Aorta (tissue), 5 donors: ENCODE measurements at regions not wholly inside any gene's neighbourhood (a gene's known extent, or its start where the extent isn't known, plus 50 kb on each side); places are given as distances from the start of the nearest gene placed in this dataset.

ENCODE experiments used
- ATAC-seq: fragments of 200-7000 bp; cut with Tn5 transposase; one replicate; pipeline ENCODE4 v1.9.1; 2022; ENCODE audit warnings: moderate library complexity; ENCODE audit not compliant: low FRiP score
- DNase-seq, 2 donors: peaks; one replicate each; pipeline ENCODE4 v3.0.0-alpha.2; 2020
- H3K27ac ChIP-seq, 2 donors: one replicate each; pipeline ENCODE4 v1.5.1; 2013; ENCODE audit warnings: low read length in 2 of 2, mild to moderate bottlenecking in 2 of 2, moderate library complexity in 2 of 2, control low read depth in 1 of 2, inconsistent platforms in 1 of 2, low read depth in 1 of 2
- H3K27me3 ChIP-seq, 2 donors: one replicate each; pipeline ENCODE4 v1.6.1; 2013; ENCODE audit warnings: control low read depth in 1 of 2, low read length in 1 of 2, mild to moderate bottlenecking in 1 of 2, moderate library complexity in 1 of 2; ENCODE audit not compliant: insufficient read depth in 2 of 2, control insufficient read depth in 1 of 2
- H3K36me3 ChIP-seq, 2 donors: one replicate each; pipeline ENCODE4 v1.6.1; 2013; ENCODE audit warnings: control low read depth in 1 of 2, low read length in 1 of 2, mild to moderate bottlenecking in 1 of 2; ENCODE audit not compliant: insufficient read depth in 2 of 2, control insufficient read depth in 1 of 2
- H3K4me1 ChIP-seq, 2 donors: one replicate each; pipeline ENCODE4 v1.6.1; 2013; ENCODE audit warnings: low read length in 2 of 2, control low read depth in 1 of 2, mild to moderate bottlenecking in 1 of 2, moderate library complexity in 1 of 2; ENCODE audit not compliant: insufficient read depth in 2 of 2, control insufficient read depth in 1 of 2
- H3K4me3 ChIP-seq, 2 donors: one replicate each; pipeline ENCODE4 v1.5.1; 2013; ENCODE audit warnings: low read length in 2 of 2, control low read depth in 1 of 2, mild to moderate bottlenecking in 1 of 2
- H3K9me3 ChIP-seq: one replicate; pipeline ENCODE4 v1.6.1; 2013; ENCODE audit warnings: mild to moderate bottlenecking, low read length; ENCODE audit not compliant: control insufficient read depth
- WGBS, 2 donors: extraction: QIAGEN DNeasy Blood & Tissue Kit; methylation state at CpG; one replicate each; pipeline ENCODE4 v1.1.7; 2013; 5-methylcytosine and 5-hydroxymethylcytosine counted together
- intact Hi-C, 2 donors: fragments of 100-400 bp; cut with DNase I; formaldehyde crosslinking; loops; one replicate each; pipeline versions ENCODE4 v1.14.2 to v1.15.0; 2022
- donor health status: healthy with polysubstance abuse.
- donor health status: Bipolar disorder and iron deficiency.
- donor health status: DM: no; HTN: no; CAD: no.
- donor health status: DM: no; HTN: no; CAD: no.
- donor health status: DM: yes; HTN: yes; CAD: no.

- Histone ChIP-seq H3K4me1 (no peaks in the 10 kb centered on the region), H3K27ac (no peak overlapping the region), H3K9me3 (no peaks in the 10 kb centered on the region), H3K36me3 (no peaks in the 10 kb centered on the region), H3K4me3 (no peak overlapping the region), H3K27me3 (no peaks in the 10 kb centered on the region)
- ATAC-seq (no peak), DNase-seq (no peak)
- intact Hi-C loops, result no loop called here
- WGBS, 2 donors, result 77% methylated on average over 4 of the region's 4 CpGs
These were observed 532.4 kb upstream of the ITGA1 start for GRCh38 chr5:52255308-52255707.

- no peaks in the 10 kb centered on the region for H3K9me3 ChIP-seq
- no peak for DNase-seq
These were observed 524.9 kb upstream of the ITGA1 start for GRCh38 chr5:52262844-52263243.

GRCh38 chr5:52269401-52269800, 518.3 kb upstream of the ITGA1 start:
- 75 to 83% methylated on average over 1 of the region's 1 CpG for WGBS, 2 donors
- Histone ChIP-seq H3K36me3 (no peaks in the 10 kb centered on the region), H3K9me3 (no peaks in the 10 kb centered on the region), H3K4me3 (no peak overlapping the region), H3K4me1 (no peaks in the 10 kb centered on the region), H3K27me3 (no peaks in the 10 kb centered on the region), H3K27ac (no peak overlapping the region)
- intact Hi-C loops, result no loop called here
- DNase-seq, result no peak
- ATAC-seq, result no peak

More at GRCh38 chr5:52262844-52263243, 524.9 kb upstream of the ITGA1 start:
- intact Hi-C loops, result no loop called here
- no peaks in the 10 kb centered on the region for H3K4me1 ChIP-seq
- no peak overlapping the region for H3K4me3 ChIP-seq
- ATAC-seq, result no peak
- H3K36me3 ChIP-seq, result no peaks in the 10 kb centered on the region
- WGBS, 2 donors, result 72 to 73% methylated on average over 3 of the region's 3 CpGs
- no peak overlapping the region for H3K27ac ChIP-seq
- H3K27me3 ChIP-seq, result no peaks in the 10 kb centered on the region

GRCh38 chr5:52269859-52270258, 517.9 kb upstream of the ITGA1 start:
- no peaks in the 10 kb centered on the region for H3K9me3 ChIP-seq
- no peak overlapping the region for H3K4me3 ChIP-seq
- DNase-seq (no peak), ATAC-seq (no peak)
- intact Hi-C loops, result no loop called here
- no peaks in the 10 kb centered on the region for H3K4me1 ChIP-seq
- no peak overlapping the region for H3K27ac ChIP-seq
- H3K36me3 ChIP-seq, result no peaks in the 10 kb centered on the region
- WGBS, 2 donors, result 31 to 45% methylated on average over 4 of the region's 4 CpGs
- no peaks in the 10 kb centered on the region for H3K27me3 ChIP-seq

GRCh38 chr5:52275639-52276038, 512.1 kb upstream of the ITGA1 start:
- Histone ChIP-seq H3K9me3 (no peaks in the 10 kb centered on the region), H3K4me1 (no peaks in the 10 kb centered on the region), H3K27me3 (no peaks in the 10 kb centered on the region), H3K27ac (no peak overlapping the region), H3K36me3 (no peaks in the 10 kb centered on the region), H3K4me3 (no peak overlapping the region)
- intact Hi-C loops, result no loop called here
- DNase-seq (no peak), ATAC-seq (no peak)

GRCh38 chr5:52277101-52277500, 510.6 kb upstream of the ITGA1 start:
- Histone ChIP-seq H3K36me3 (no peaks in the 10 kb centered on the region), H3K27ac (no peak overlapping the region), H3K27me3 (no peaks in the 10 kb centered on the region), H3K9me3 (no peaks in the 10 kb centered on the region), H3K4me3 (no peak overlapping the region), H3K4me1 (no peaks in the 10 kb centered on the region)
- WGBS, 2 donors, result 83 to 100% methylated on average over 2 of the region's 2 CpGs
- intact Hi-C loops, result no loop called here
- ATAC-seq, result no peak
- no peak for DNase-seq

GRCh38 chr5:52282647-52283046, 505.1 kb upstream of the ITGA1 start:
- intact Hi-C loops, result no loop called here
- Histone ChIP-seq H3K27me3 (no peaks in the 10 kb centered on the region), H3K4me3 (no peak overlapping the region), H3K36me3 (no peaks in the 10 kb centered on the region), H3K9me3 (no peaks in the 10 kb centered on the region), H3K27ac (no peak overlapping the region), H3K4me1 (no peaks in the 10 kb centered on the region)
- no peak for DNase-seq
- no peak for ATAC-seq

GRCh38 chr5:52283221-52283620, 504.5 kb upstream of the ITGA1 start:
- Histone ChIP-seq H3K4me1 (no peaks in the 10 kb centered on the region), H3K27ac (no peak overlapping the region), H3K9me3 (no peaks in the 10 kb centered on the region), H3K4me3 (no peak overlapping the region), H3K27me3 (no peaks in the 10 kb centered on the region), H3K36me3 (no peaks in the 10 kb centered on the region)
- intact Hi-C loops, result no loop called here
- no peak for ATAC-seq
- 42 to 48% methylated on average over 1 of the region's 1 CpG for WGBS, 2 donors
- no peak for DNase-seq

GRCh38 chr5:52300703-52301372, 486.9 kb upstream of the ITGA1 start:
- 49 to 62% methylated on average over 2 of the region's 2 CpGs for WGBS, 2 donors
- Histone ChIP-seq H3K27ac (no peak overlapping the region), H3K4me3 (no peak overlapping the region), H3K4me1 (no peaks in the 10 kb centered on the region), H3K9me3 (peaks cover 3% of the 10 kb centered on the region), H3K36me3 (no peaks in the 10 kb centered on the region), H3K27me3 (no peaks in the 10 kb centered on the region)
- DNase-seq (no peak), ATAC-seq (no peak)
- intact Hi-C loops, result no loop called here
